Urinary bladder (tissue), 3 donors: ENCODE measurements at regions not wholly inside any gene's neighbourhood (a gene's known extent, or its start where the extent isn't known, plus 50 kb on each side); places are given as distances from the start of the nearest gene placed in this dataset.
"Not testable (repeated sequence)": the region's sequence is repeated elsewhere in the genome, so short reads cannot be mapped to it uniquely, and the experiment has no call there.

Source experiments
- DNase-seq: peaks from one replicate; pipeline ENCODE4 v3.0.0-alpha.2; 2015; ENCODE audit errors: extremely low spot score
- H3K27ac ChIP-seq: one replicate; pipeline ENCODE4 v1.5.1; 2013; ENCODE audit warnings: low read depth, mild to moderate bottlenecking, moderate library complexity
- H3K36me3 ChIP-seq: one replicate; pipeline ENCODE4 v1.6.1; 2013; ENCODE audit warnings: mild to moderate bottlenecking, moderate library complexity; ENCODE audit not compliant: insufficient read depth
- H3K4me1 ChIP-seq: one replicate; pipeline ENCODE4 v1.6.1; 2013; ENCODE audit warnings: mild to moderate bottlenecking, moderate library complexity; ENCODE audit not compliant: insufficient read depth
- H3K4me3 ChIP-seq: one replicate; pipeline ENCODE4 v1.5.1; 2013; ENCODE audit warnings: low read depth, low read length
- WGBS: extraction: QIAGEN DNeasy Blood & Tissue Kit; methylation state at CpG from one replicate; pipeline ENCODE4 v1.1.7; 2013; 5-methylcytosine and 5-hydroxymethylcytosine counted together
- donor health status: healthy with polysubstance abuse.
- donor health status: healthy.

DNA sequence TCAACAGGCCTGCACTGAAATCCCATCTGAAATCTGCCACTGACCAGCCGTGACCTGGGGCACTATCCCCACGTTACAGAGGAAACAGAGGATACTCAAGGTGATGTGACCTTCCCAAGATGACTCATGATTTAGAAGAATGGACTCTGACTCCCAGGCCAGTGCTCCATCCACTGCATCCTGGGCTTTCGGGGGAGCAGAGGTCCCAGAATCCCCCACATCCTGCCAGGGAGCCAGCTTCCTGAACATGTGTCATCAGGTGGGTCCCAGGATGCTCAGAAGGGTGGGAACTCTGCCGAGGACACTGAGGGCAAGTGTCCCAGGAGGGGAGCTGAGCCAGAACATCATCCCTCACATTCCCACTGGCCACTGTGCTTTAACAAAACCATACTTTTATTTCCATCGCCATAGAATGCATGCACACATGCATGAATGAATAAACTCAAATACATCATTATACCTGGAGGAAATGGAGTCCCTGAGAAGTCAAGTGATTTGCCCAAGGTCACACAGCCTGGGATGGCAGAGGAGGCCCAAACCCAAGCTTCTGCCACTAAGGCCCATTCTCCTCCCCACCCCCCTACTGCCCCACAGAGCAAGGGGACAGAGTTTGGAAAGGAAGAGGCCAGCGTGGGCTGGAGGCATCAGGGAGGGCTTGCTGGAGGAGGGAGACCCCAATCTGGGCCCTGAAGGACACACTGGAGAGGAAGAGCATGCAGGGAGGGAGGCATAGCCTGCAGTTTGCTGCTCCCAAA, 189.4 kb downstream of the MATN1 start:
- no peaks in the 10 kb centered on the region for H3K4me1 ChIP-seq
- DNase-seq: no peak
- no peaks in the 10 kb centered on the region for H3K36me3 ChIP-seq
- no peak overlapping the region for H3K4me3 ChIP-seq
- H3K27ac ChIP-seq: no peak overlapping the region
- whole genome bisulfite sequencing: 71% methylated on average over 6 of the region's 6 CpGs

DNA sequence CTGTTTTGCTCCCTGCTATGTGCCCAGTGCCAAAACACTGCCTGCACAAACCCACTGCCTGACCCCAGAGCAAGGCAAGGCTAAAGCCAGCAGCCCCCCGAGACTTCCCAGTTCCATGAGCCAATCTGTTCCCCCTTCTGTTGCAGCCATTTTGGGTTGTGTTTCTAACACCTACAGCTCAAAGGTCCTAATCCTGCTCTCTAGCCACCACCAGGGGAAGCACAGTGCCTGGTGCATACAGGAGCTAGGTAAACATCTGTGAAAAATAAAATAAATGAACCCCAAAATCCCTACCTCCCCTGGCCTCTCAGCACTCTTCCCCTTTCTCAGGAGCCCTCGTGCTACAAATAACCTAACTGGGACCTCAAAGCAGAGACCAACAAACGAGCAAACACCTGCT, 190.2 kb downstream of the MATN1 start:
- Histone ChIP-seq H3K4me3 (no peak overlapping the region), H3K27ac (no peak overlapping the region), H3K4me1 (no peaks in the 10 kb centered on the region), H3K36me3 (no peaks in the 10 kb centered on the region)
- DNase-seq: no peak
- 66% methylated on average over 3 of the region's 3 CpGs for WGBS

DNA sequence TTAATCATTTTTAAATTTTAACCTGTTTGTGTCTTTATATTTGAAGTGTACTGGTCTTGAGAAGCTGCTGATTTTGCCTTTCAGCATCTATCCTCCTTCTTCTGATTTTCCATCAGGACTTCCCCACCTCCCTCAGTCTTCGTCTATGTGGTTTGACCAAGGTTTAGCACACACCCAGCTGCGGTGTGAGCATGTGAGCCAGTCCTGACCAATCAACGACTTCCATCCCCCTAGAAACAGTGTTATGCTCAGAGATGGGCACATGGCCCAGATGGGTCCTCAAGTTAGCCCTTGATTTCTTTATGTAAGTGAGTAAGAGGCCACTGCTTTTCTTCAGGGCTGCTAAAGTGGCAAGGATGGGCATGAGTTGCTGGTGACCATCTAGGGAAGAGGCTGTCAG, 190.8 kb downstream of the MATN1 start:
- 76% methylated on average over 3 of the region's 3 CpGs for WGBS
- Histone ChIP-seq H3K4me3 (no peak overlapping the region), H3K27ac (no peak overlapping the region), H3K4me1 (no peaks in the 10 kb centered on the region), H3K36me3 (no peaks in the 10 kb centered on the region)
- no peak for DNase-seq

DNA sequence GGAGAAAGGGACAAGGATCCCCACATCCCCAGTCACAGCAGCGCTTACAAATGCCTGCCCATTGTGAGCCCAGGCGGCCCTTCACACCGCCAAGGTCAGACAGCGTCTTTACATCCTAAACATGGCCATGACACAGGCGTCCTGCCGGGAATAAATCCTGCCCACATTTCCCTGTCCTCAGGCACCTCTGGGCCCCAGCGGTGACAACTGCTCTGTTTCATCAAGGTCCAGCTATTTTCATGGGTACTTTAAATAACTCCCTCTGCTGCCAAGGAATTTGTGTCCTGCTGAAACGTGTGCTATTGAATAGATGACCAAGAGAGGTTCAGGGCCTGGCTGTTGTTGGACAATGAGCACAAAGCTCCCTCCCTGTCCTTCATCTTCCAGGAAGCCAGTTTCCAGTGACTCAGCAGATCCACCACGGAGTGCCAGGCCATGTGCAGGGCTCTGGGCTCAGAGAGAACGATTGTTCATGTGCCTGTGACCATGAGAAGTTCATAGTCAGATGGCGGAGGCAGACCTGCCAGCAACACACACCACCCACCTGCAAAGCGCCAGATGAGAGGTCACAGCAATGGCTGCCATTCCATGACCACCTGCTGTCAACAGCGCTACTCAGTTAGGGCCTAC, 195.8 kb downstream of the MATN1 start:
- H3K27ac ChIP-seq: no peak overlapping the region
- no peaks in the 10 kb centered on the region for H3K4me1 ChIP-seq
- H3K4me3 ChIP-seq: no peak overlapping the region
- DNase-seq: no peak
- no peaks in the 10 kb centered on the region for H3K36me3 ChIP-seq
- WGBS: 58% methylated on average over 13 of the region's 13 CpGs

DNA sequence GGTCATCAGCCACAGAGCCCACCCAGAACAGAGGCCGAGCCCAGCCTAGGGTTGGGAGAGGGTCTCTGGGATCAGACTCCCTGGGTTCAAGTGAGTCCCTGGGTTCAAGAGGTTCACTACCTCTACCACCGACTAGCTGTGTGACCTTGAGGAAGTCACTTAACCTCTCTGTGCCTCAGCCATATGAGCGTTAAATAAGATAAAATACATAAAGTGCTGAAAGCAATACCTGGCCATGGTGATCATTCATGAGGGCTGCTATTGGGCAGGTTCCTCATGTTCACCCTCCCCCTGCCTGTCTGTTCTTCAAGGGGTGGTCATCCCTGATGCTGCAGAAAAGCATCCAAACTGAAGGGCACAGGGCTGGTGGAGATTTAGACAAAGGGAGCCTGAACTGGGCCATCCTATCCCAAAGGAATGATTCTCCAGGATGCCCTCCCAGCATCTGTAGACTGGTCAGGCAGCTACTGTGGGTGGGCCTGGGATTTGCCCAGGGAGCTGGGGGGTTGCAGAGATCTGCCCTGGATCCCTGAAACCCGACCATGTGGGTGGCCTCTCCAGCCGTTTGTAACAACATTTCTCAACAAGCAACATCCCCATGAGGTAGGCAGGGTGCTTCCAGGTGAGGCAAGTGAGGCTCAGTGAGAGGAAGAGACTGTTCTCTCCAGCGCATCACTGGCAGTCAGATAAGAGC, 196.6 kb downstream of the MATN1 start:
- Histone ChIP-seq H3K27ac (no peak overlapping the region), H3K4me1 (no peaks in the 10 kb centered on the region), H3K4me3 (no peak overlapping the region), H3K36me3 (no peaks in the 10 kb centered on the region)
- DNase-seq: no peak
- 54% methylated on average over 6 of the region's 6 CpGs for WGBS

DNA sequence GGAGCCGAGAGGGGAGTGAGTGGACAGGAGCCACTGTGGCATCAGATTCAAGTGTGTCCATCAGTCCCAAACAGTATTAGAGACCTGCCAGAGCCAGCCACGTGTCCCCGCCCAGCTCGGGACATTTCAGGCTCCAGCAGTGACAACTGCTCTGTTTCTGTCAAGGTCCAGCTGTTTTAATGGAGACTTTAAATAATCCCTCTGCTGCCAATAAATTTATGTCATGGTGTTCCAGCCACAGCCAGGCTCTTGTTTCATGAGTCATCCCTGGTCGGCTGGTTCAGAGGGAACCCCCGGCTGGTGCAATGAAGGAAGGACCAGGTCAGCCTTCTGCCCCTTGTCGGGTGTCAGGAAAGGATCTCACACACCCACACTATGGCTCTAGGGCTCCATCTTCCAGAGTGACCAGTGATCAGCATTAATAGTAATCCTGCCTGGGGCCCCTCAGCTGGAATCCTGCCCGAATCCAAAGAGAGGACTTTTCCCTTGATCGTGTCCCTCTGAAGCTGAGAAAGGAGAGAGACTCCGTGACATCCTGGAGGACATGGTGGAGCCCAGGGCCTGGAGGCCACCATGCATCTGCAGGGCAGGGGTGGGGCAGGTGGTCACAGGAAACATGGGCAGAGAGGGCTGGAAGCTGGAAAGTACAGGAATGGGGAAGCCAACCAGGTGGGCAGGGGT, 197.3 kb downstream of the MATN1 start:
- Histone ChIP-seq H3K27ac (no peak overlapping the region), H3K4me3 (no peak overlapping the region), H3K4me1 (no peaks in the 10 kb centered on the region), H3K36me3 (no peaks in the 10 kb centered on the region)
- DNase-seq: no peak
- WGBS: 21% methylated on average over 10 of the region's 10 CpGs

DNA sequence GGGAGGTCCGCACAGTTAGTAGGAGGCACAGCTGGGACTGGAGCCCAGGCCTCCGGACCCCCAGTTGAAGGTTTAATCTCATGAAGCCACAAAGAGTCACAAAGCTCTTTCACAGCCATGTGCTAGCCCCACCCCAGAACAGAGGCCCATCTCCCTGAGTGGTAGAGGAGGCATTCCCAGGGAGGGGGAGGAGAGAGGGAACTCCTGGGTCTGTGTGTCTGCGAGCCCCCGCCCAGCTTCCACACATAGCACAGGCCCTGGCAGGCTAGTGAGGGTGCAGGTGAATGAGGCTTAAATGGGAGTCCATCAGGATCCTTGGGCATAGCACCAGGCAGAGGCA, 197.8 kb downstream of the MATN1 start:
- Histone ChIP-seq H3K36me3 (no peaks in the 10 kb centered on the region), H3K4me3 (no peak overlapping the region), H3K27ac (no peak overlapping the region), H3K4me1 (no peaks in the 10 kb centered on the region)
- no peak for DNase-seq
- WGBS: 78% methylated on average over 4 of the region's 4 CpGs

DNA sequence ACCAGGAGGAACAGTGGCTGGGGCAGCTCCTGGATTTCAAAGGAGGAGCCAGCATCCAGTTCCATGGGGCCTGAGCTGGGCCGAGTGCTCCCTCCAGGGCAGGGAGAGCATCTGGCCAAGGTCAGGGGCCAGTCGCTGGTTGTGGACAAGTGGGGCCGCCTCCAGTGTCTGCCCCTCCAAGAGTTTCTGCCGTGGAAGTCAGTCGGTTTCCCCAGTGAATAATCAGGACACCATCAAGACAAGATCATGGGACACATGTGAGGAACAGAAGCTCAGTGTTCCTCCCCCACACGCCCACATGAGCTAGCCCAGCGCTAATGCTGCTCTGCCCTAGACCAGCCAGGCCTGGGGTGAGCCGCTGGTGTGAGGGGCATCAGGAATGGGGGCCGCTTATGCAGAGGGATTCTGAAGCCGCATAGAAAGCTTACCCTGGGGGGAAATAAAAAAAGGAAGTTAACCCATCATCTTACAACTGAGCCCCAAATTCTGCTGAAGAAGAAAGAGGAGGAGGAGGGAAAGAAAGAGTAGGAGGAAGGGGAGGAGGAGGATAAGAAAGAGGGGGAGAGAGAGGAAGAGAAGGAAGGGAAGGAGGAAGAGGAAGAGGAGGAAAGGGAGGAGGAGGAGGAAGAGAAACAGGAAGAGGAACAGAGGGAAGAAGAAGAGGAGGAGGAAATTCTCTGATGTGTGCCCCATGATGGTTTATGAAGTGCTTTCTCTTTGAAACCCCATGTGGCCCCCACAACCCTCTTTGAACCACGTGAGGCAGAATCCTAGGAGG, 198.4 kb downstream of the MATN1 start:
- H3K36me3 ChIP-seq: no peaks in the 10 kb centered on the region
- H3K27ac ChIP-seq: no peak overlapping the region
- WGBS: 69% methylated on average over 11 of the region's 11 CpGs
- no peak overlapping the region for H3K4me3 ChIP-seq
- H3K4me1 ChIP-seq: no peaks in the 10 kb centered on the region
- DNase-seq: no peak

DNA sequence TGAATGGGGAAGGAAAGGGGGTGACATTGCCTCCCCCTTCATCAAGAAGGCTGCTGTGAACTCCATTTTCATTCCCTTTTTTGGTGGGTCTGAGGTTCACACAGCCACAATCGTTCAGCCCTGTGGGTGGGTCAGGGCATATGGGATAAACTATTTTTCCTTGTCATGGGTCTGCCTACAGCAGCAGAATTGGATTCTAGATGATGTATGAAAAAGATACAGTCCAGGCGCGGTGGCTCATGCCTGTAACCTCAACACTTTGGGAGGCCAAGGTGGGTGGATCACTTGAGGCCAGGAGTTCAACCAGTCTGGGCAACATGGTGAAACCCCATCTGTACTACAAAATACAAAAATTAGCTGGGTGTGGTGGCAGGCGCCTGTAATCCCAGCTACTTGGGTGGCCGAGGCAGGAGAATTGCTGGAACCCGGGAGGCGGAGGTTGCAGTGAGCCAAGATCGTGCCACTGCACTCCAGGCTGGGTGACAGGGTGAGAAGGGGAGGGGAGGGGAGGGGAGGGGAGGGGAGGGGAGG, 199.3 kb downstream of the MATN1 start:
- H3K27ac ChIP-seq, H3K4me3 ChIP-seq, DNase-seq, H3K36me3 ChIP-seq, H3K4me1 ChIP-seq: not testable (repeated sequence)
- 57% methylated on average over 8 of the region's 8 CpGs for WGBS

DNA sequence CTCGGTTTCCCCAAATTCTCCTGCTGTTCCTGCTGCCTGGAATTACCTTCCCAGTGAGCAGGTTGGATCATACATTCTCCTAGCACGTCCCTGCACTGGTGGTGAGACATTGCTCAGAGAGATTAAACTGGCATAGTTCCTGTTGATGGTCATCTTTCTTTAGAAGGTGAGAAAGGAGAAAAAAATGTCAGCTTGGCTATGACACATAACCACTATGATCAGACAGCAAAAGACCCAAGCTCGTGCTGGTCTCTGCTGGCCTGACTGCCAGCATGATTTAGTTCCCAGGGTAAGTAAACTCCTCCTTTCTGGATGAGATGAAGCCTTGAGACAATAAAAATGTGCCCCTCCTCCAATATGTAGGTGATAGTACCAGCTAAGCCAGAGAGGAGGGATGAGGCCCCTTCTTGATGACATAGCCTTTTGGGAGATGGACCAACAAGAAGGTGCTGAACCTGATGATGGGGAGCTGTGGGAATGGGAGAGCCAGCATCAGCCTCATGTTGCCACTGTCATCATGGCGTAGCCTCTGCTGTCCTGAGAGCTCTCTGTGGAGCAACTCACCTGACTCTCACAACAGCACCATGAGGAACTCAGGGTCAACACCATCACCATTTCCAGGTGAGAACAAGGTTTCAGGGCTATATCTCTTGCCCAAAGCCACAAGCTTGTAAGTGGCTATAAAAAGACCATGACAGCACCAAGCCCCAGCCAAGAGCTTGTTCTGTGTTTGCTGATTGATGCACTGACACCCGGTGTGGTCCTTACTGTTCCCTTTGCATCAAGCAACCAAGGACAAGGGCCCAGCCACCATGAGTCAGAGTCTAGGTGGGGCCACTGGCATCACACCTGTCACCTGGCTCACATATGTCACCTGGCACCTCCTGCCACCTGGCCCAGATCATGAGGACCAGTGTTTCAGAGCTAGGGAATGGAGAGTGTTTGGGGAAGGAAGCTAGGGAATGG, 200.0 kb downstream of the MATN1 start:
- Histone ChIP-seq H3K4me3 (no peak overlapping the region), H3K36me3 (no peaks in the 10 kb centered on the region), H3K27ac (no peak overlapping the region), H3K4me1 (no peaks in the 10 kb centered on the region)
- no peak for DNase-seq
- 62% methylated on average over 5 of the region's 5 CpGs for WGBS

DNA sequence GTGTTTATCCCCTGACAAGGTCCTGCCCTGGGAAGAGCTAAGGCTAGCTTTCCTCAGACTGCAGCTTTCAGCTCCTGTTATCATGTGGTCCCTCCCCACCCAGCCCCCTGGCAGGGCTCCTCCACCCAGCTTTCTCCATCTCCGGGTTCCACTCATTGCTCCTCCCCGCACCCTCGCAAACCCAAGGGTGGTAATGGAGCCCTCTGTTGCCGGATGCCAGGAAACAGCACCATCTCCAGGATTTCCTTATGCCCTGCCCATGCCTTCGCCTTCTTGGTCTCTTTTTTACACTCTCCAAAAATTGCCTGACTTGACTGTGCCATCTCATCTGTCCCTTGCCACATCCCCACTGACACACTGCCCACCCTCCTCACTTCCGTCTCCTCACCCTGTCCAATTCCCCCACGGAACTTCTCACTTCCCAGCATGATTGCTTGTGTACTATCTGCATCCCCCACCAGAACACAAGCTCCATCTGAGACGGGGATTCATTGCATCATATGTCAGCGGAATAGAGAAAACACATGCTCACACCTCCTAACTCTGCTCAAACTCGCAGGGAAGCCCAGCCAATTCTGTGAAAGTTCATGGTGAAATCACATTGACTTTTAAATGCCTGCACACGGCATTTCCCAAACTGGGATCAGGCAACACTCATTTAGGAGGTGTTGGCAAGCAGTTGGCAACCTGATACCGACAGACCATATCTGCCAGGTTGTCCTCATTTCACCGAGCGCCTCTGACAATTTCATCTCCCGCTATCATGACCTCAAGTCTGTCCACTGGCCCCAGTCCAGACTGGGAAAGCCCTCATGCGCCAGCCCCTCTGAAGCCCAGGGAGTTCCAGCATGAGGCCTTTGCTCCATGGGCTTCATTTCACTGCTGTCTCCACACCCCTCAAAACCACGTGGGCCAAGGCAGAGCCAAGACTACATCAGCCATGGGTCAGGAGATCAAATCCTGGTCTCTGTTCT, 201.1 kb downstream of the MATN1 start:
- DNase-seq: no peak
- no peak overlapping the region for H3K27ac ChIP-seq
- no peaks in the 10 kb centered on the region for H3K4me1 ChIP-seq
- 33% methylated on average over 17 of the region's 17 CpGs for WGBS
- no peaks in the 10 kb centered on the region for H3K36me3 ChIP-seq
- no peak overlapping the region for H3K4me3 ChIP-seq
